Renal cortex interstitium (tissue), 11 donors: ENCODE measurements at regions not wholly inside any gene's neighbourhood (a gene's known extent, or its start where the extent isn't known, plus 50 kb on each side); places are given as distances from the start of the nearest gene placed in this dataset.

ENCODE experiments used
- DNase-seq, 11 donors: peaks; one replicate each; pipeline ENCODE4 v3.0.0-alpha.2; 2013; ENCODE audit warnings: low read depth in 9 of 11, low spot score in 4 of 11; ENCODE audit errors: extremely low read depth in 1 of 11

GRCh38 chr9:129275626-129276247 lies 97.7 kb upstream of the IER5L start:
- no peak for DNase-seq

GRCh38 chr9:129273941-129274684 lies 96.1 kb upstream of the IER5L start:
- no peak for DNase-seq

- DNase-seq, result no peak
Observed at GRCh38 chr9:129273136-129273895, 95.3 kb upstream of the IER5L start.

GRCh38 chr9:129272348-129273025 lies 94.4 kb upstream of the IER5L start:
- no peak for DNase-seq

GRCh38 chr9:129270903-129271431 lies 92.9 kb upstream of the IER5L start:
- DNase-seq, result no peak

- no peak for DNase-seq
Observed at GRCh38 chr9:129270205-129270604, 92.1 kb upstream of the IER5L start.

GRCh38 chr9:129267141-129267540 lies 89.1 kb upstream of the IER5L start:
- DNase-seq, result no peak

GRCh38 chr9:129266536-129266935 lies 88.5 kb upstream of the IER5L start:
- DNase-seq, result no peak

- no peak for DNase-seq
Observed at GRCh38 chr9:129264388-129264787, 86.3 kb upstream of the IER5L start.

GRCh38 chr9:129263836-129264235 lies 85.8 kb upstream of the IER5L start:
- DNase-seq, result no peak

GRCh38 chr9:129262261-129262660 lies 84.2 kb upstream of the IER5L start:
- DNase-seq, result no peak

- DNase-seq, result no peak
Observed at GRCh38 chr9:129259375-129259774, 81.3 kb upstream of the IER5L start.

- DNase-seq, result no peak
Observed at GRCh38 chr9:129258823-129259301, 80.8 kb upstream of the IER5L start.

GRCh38 chr9:129258124-129258822 lies 80.2 kb upstream of the IER5L start:
- peak; percentile 58 to 89 (median 82) for DNase-seq

- DNase-seq, result no peak
Observed at GRCh38 chr9:129256959-129257713, 79.1 kb upstream of the IER5L start.

GRCh38 chr9:129254566-129255287 lies 76.7 kb upstream of the IER5L start:
- DNase-seq, result no peak

GRCh38 chr9:129253803-129254381 lies 75.8 kb upstream of the IER5L start:
- peak in 7 of 11 donors; percentile 42 to 63 (median 47) for DNase-seq
